ENCODE measurements at regions not wholly inside any gene's neighbourhood (a gene's known extent, or its start where the extent isn't known, plus 50 kb on each side); places are given as distances from the start of the nearest gene placed in this dataset.

DNA sequence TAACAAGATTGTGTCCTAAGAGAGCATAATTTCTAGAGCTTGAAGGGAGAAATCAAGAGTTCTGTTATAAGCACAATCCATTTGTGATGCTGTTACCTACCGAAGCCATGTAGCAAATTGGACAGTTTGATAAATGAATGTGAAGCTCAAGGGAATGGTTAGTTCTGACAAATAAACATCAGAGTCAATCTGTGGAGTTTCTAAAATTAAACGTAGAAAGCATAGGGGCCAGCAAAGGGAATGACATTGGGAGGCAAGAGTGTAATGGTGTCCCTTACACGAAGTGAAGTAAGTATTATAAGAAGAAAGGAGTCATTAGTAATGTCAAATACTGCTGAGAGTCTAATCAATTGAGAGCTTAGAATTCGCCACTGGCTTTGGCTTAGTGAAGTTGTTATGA lies 200.2 kb upstream of the SLITRK1 start:
- TF ChIP-seq, protein P1, sequence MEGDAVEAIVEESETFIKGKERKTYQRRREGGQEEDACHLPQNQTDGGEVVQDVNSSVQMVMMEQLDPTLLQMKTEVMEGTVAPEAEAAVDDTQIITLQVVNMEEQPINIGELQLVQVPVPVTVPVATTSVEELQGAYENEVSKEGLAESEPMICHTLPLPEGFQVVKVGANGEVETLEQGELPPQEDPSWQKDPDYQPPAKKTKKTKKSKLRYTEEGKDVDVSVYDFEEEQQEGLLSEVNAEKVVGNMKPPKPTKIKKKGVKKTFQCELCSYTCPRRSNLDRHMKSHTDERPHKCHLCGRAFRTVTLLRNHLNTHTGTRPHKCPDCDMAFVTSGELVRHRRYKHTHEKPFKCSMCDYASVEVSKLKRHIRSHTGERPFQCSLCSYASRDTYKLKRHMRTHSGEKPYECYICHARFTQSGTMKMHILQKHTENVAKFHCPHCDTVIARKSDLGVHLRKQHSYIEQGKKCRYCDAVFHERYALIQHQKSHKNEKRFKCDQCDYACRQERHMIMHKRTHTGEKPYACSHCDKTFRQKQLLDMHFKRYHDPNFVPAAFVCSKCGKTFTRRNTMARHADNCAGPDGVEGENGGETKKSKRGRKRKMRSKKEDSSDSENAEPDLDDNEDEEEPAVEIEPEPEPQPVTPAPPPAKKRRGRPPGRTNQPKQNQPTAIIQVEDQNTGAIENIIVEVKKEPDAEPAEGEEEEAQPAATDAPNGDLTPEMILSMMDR (IDR thresholded peaks at IDR 0.05; ENCODE audit: low read length): no peak
- no peak for TF ChIP-seq EZH2 (IDR thresholded peaks at IDR 0.05; ENCODE audit: borderline replicate concordance, low read length)
